ENCODE measurements at regions not wholly inside any gene's neighbourhood (a gene's known extent, or its start where the extent isn't known, plus 50 kb on each side); places are given as distances from the start of the nearest gene placed in this dataset.

DNA sequence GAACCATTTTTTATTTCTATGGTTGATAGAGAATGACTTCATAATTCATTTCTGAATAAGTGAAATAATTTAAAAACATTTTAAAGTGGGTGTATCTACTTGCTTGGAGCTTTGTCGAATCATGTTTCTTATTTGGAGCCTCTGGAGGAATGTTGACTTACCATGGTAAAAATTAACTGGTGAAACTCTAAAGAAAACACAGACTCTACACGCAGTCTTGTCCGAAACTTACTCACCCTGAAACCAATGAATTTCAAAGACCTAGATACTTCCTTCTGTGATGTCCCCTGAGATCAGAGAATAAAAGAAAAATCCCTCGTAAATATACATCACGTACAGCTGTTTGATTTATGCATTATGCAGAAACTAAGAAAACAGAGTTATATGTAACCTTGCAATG lies 665.2 kb upstream of the NRXN1 start:
- TF ChIP-seq, protein P1, sequence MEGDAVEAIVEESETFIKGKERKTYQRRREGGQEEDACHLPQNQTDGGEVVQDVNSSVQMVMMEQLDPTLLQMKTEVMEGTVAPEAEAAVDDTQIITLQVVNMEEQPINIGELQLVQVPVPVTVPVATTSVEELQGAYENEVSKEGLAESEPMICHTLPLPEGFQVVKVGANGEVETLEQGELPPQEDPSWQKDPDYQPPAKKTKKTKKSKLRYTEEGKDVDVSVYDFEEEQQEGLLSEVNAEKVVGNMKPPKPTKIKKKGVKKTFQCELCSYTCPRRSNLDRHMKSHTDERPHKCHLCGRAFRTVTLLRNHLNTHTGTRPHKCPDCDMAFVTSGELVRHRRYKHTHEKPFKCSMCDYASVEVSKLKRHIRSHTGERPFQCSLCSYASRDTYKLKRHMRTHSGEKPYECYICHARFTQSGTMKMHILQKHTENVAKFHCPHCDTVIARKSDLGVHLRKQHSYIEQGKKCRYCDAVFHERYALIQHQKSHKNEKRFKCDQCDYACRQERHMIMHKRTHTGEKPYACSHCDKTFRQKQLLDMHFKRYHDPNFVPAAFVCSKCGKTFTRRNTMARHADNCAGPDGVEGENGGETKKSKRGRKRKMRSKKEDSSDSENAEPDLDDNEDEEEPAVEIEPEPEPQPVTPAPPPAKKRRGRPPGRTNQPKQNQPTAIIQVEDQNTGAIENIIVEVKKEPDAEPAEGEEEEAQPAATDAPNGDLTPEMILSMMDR (conservative IDR thresholded peaks at IDR 0.05; ENCODE audit: low read depth, low read length), result no peak
- no peak for TF ChIP-seq EZH2 (IDR thresholded peaks at IDR 0.05; ENCODE audit: borderline replicate concordance, low read depth, low read length, poor library complexity, severe bottlenecking)
